Activated gamma-delta T cell treated with Interleukin-2 at 50 U/mL for 16 hours (primary cell): ENCODE measurements at regions not wholly inside any gene's neighbourhood (a gene's known extent, or its start where the extent isn't known, plus 50 kb on each side); places are given as distances from the start of the nearest gene placed in this dataset.

ENCODE experiments used
- DNase-seq: peaks from one replicate; pipeline ENCODE4 v3.0.0-alpha.2; 2020

GRCh38 chr5:98986587-98986986 lies 57.8 kb upstream of the CHD1 start:
- no peak for DNase-seq

GRCh38 chr5:98982880-98983279 lies 54.1 kb upstream of the CHD1 start:
- DNase-seq = no peak
